HEK293T (cell line): ENCODE measurements at regions not wholly inside any gene's neighbourhood (a gene's known extent, or its start where the extent isn't known, plus 50 kb on each side); places are given as distances from the start of the nearest gene placed in this dataset.

Experiments used
- CTCF ChIA-PET: fragments of 350-600 bp; formaldehyde crosslinking; extraction: SDS; loops from one replicate; lab custom pipeline; 2021; ENCODE audit warnings: antibody characterized with exemption, inconsistent platforms; lab: Yijun Ruan, JAX
- POLR2A ChIA-PET: fragments of 350-600 bp; formaldehyde crosslinking; extraction: SDS; loops from one replicate; lab custom pipeline; 2020; ENCODE audit warnings: antibody characterized with exemption, inconsistent platforms; lab: Yijun Ruan, JAX
- DNase-seq: peaks from one replicate; pipeline ENCODE4 v3.0.0; 2012; ENCODE audit warnings: mixed read lengths; ENCODE audit errors: extremely low spot score
- ARNT ChIP-seq: fragments of 450-650 bp; IDR thresholded peaks from 2 replicates; pipeline ENCODE4 v1.6.1; 2017; ENCODE audit warnings: mild to moderate bottlenecking
- BHLHE40 ChIP-seq: fragments of 450-650 bp; IDR thresholded peaks from 2 replicates; pipeline ENCODE4 v1.6.1; 2016; ENCODE audit warnings: mild to moderate bottlenecking, moderate library complexity, borderline replicate concordance
- CTBP1 ChIP-seq: fragments of 450-650 bp; IDR thresholded peaks from 2 replicates; pipeline ENCODE4 v1.6.1; 2016; ENCODE audit warnings: borderline replicate concordance
- ELF4 ChIP-seq: fragments of 450-650 bp; IDR thresholded peaks from 2 replicates; pipeline ENCODE4 v1.6.1; 2017; ENCODE audit warnings: antibody characterized with exemption
- FOXA1 ChIP-seq: fragments of 450-650 bp; IDR thresholded peaks from 2 replicates; pipeline ENCODE4 v1.6.1; 2016; ENCODE audit warnings: mild to moderate bottlenecking
- FOXK2 ChIP-seq: fragments of 450-650 bp; IDR thresholded peaks from 2 replicates; pipeline ENCODE4 v1.6.1; 2016; ENCODE audit warnings: mild to moderate bottlenecking
- FOXM1 ChIP-seq: fragments of 450-650 bp; IDR thresholded peaks from 2 replicates; pipeline ENCODE4 v1.6.1; 2017; ENCODE audit warnings: mild to moderate bottlenecking, borderline replicate concordance
- HDGF ChIP-seq: fragments of 450-650 bp; IDR thresholded peaks from 2 replicates; pipeline ENCODE4 v1.6.1; 2017; ENCODE audit warnings: antibody characterized with exemption, borderline replicate concordance
- L3MBTL2 ChIP-seq: fragments of 450-650 bp; conservative IDR thresholded peaks from 2 replicates; pipeline ENCODE4 v1.6.1; 2016; ENCODE audit warnings: mild to moderate bottlenecking
- LEF1 ChIP-seq: fragments of 450-650 bp; IDR thresholded peaks from 2 replicates; pipeline ENCODE4 v1.6.1; 2017; ENCODE audit warnings: mild to moderate bottlenecking, borderline replicate concordance
- NFRKB ChIP-seq: fragments of 450-650 bp; IDR thresholded peaks from 2 replicates; pipeline ENCODE4 v1.6.1; 2016; ENCODE audit warnings: mild to moderate bottlenecking, moderate library complexity
- PKNOX1 ChIP-seq: fragments of 450-650 bp; IDR thresholded peaks from 2 replicates; pipeline ENCODE4 v1.6.1; 2016
- SP1 ChIP-seq: fragments of 450-650 bp; IDR thresholded peaks from 2 replicates; pipeline ENCODE4 v1.6.1; 2017
- SUZ12 ChIP-seq: fragments of 450-650 bp; IDR thresholded peaks from 2 replicates; pipeline ENCODE4 v1.6.1; 2016; ENCODE audit warnings: mild to moderate bottlenecking
- TARDBP ChIP-seq: fragments of 450-650 bp; IDR thresholded peaks from 2 replicates; pipeline ENCODE4 v1.6.1; 2016
- ZNF384 ChIP-seq: fragments of 450-650 bp; IDR thresholded peaks from 2 replicates; pipeline ENCODE4 v1.6.1; 2016

- TF ChIP-seq FOXA1 (no peak), ELF4 (no peak), HDGF (no peak), PKNOX1 (no peak), FOXM1 (no peak), NFRKB (no peak), BHLHE40 (no peak), ARNT (no peak), ZNF384 (no peak), SUZ12 (no peak)
- ChIA-PET POLR2A (interaction anchor here (0.6 to 2.1 kb wide), 4 partner anchors 10 to 90 kb away, joined by 3 to 7 read pairs (median 5); no protein-coding TSS in a partner anchor), CTCF (interaction anchor here (0.8 to 1.3 kb wide), 2 partner anchors 9 to 62 kb away, joined by 3 to 6 read pairs; no protein-coding TSS in a partner anchor)
- no peak for DNase-seq
Measured at GRCh38 chr6:28775405-28776129, 148.2 kb downstream of the TRIM27 start.

GRCh38 chr6:28776269-28777146 lies 147.3 kb downstream of the TRIM27 start:
- no peak for DNase-seq
- TF ChIP-seq L3MBTL2 (0 out of 2 replicates have a peak, but pooled peaks have one; percentile 12), NFRKB (no peak), FOXA1 (no peak), LEF1 (no peak), HDGF (0 out of 2 replicates have a peak, but pooled peaks have one; percentile 32), ELF4 (peak; percentile 61), SUZ12 (no peak), FOXM1 (no peak), FOXK2 (no peak), TARDBP (no peak), ZNF384 (no peak)
- ChIA-PET CTCF (interaction anchor here (0.8 to 1.3 kb wide), 3 partner anchors 29 to 63 kb away, joined by 3 to 6 read pairs (median 3); no protein-coding TSS in a partner anchor), POLR2A (interaction anchor here (0.6 to 2.1 kb wide), 7 partner anchors 9 to 89 kb away, joined by 3 to 7 read pairs (median 3); no protein-coding TSS in a partner anchor)

- ChIA-PET CTCF (interaction anchor here (1.3 kb wide), 1 partner anchor 62 kb away, joined by 3 read pairs; no protein-coding TSS in a partner anchor), POLR2A (interaction anchor here (0.8 to 2.1 kb wide), 5 partner anchors 8 to 88 kb away, joined by 3 to 7 read pairs (median 3); no protein-coding TSS in a partner anchor)
- no peak for TF ChIP-seq CTBP1
- TF ChIP-seq SP1 = no peak
- TF ChIP-seq ARNT = no peak
- TF ChIP-seq FOXA1 = no peak
- TF ChIP-seq LEF1 = no peak
- TF ChIP-seq FOXM1 = no peak
- no peak for TF ChIP-seq HDGF
- no peak for TF ChIP-seq ELF4
- no peak for TF ChIP-seq FOXK2
- no peak for TF ChIP-seq L3MBTL2
- no peak for DNase-seq
Measured at GRCh38 chr6:28777147-28777461, 146.7 kb downstream of the TRIM27 start.

- POLR2A ChIA-PET = interaction anchor here (0.7 kb wide), 1 partner anchor 104 kb away, joined by 3 read pairs; no protein-coding TSS in a partner anchor
- TF ChIP-seq SP1 (no peak), LEF1 (no peak), FOXK2 (no peak)
- CTCF ChIA-PET = no interaction called here
- no peak for DNase-seq
Measured at GRCh38 chr6:28782113-28782673, 141.6 kb downstream of the TRIM27 start.

GRCh38 chr6:28785962-28786679 lies 137.7 kb downstream of the TRIM27 start:
- TF ChIP-seq SUZ12 (no peak), ELF4 (no peak), TARDBP (no peak), CTBP1 (no peak), HDGF (no peak), BHLHE40 (no peak), FOXK2 (no peak), FOXM1 (no peak), LEF1 (no peak), SP1 (no peak), PKNOX1 (no peak), NFRKB (no peak), FOXA1 (no peak), ZNF384 (no peak), ARNT (no peak)
- ChIA-PET CTCF (interaction anchor here (1.0 kb wide), 1 partner anchor 14 kb away, joined by 4 read pairs; no protein-coding TSS in a partner anchor), POLR2A (interaction anchor here (1.0 to 2.0 kb wide), 3 partner anchors 10 to 80 kb away, joined by 3 to 6 read pairs (median 5); no protein-coding TSS in a partner anchor)
- DNase-seq = no peak
